ENCODE measurements at regions not wholly inside any gene's neighbourhood (a gene's known extent, or its start where the extent isn't known, plus 50 kb on each side); places are given as distances from the start of the nearest gene placed in this dataset.
"Not testable (repeated sequence)": the region's sequence is repeated elsewhere in the genome, so short reads cannot be mapped to it uniquely, and the experiment has no call there.

DNA sequence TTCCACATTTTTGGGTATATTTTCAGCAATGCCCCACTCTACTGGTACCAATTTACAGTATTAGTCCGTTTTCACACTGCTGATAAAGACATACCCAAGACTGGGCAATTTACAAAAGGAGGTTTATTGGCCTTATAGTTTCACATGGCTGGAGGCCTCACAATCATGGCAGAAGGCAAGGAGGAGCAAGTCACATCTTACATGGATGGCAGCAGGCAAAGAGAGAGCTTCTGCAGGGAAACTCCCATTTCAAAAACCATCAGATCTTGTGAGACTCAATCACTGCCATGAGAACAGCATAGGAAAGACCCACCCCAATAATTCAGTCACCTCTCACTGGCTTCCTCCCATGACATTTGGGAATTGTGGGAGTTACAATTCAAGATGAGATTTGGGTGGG, 722.9 kb downstream of the NTRK3 start:
- TF ChIP-seq, protein P1, sequence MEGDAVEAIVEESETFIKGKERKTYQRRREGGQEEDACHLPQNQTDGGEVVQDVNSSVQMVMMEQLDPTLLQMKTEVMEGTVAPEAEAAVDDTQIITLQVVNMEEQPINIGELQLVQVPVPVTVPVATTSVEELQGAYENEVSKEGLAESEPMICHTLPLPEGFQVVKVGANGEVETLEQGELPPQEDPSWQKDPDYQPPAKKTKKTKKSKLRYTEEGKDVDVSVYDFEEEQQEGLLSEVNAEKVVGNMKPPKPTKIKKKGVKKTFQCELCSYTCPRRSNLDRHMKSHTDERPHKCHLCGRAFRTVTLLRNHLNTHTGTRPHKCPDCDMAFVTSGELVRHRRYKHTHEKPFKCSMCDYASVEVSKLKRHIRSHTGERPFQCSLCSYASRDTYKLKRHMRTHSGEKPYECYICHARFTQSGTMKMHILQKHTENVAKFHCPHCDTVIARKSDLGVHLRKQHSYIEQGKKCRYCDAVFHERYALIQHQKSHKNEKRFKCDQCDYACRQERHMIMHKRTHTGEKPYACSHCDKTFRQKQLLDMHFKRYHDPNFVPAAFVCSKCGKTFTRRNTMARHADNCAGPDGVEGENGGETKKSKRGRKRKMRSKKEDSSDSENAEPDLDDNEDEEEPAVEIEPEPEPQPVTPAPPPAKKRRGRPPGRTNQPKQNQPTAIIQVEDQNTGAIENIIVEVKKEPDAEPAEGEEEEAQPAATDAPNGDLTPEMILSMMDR (IDR thresholded peaks at IDR 0.05; ENCODE audit: low read depth, low read length) = not testable (repeated sequence)
- TF ChIP-seq EZH2phosphoT487 (IDR thresholded peaks at IDR 0.05; ENCODE audit: low read depth) = not testable (repeated sequence)
